GM12878 (cell line): ENCODE measurements at regions not wholly inside any gene's neighbourhood (a gene's known extent, or its start where the extent isn't known, plus 50 kb on each side); places are given as distances from the start of the nearest gene placed in this dataset.

Experiments used
- ATAC-seq: fragments of 200-7000 bp; cut with Tn5 transposase; 3 replicates; pipeline ENCODE4 v1.9.1; 2020; ENCODE audit warnings: mild to moderate bottlenecking, moderate library complexity
- BruUV-seq: library from RNA; stranded (reverse); fragments of 400-500 nt; replicated peaks from 2 replicates; lab custom pipeline; 2021; lab: Mats Ljungman, UMichigan
- CTCF ChIA-PET: fragments of 300-600 bp; sonication (Branson Sonifier 250); formaldehyde crosslinking; extraction: SDS; loops from one replicate; lab custom pipeline; 2021; ENCODE audit warnings: inconsistent platforms; lab: Yijun Ruan, JAX
- POLR2A ChIA-PET: fragments of 350-600 bp; formaldehyde crosslinking; extraction: SDS; loops from one replicate; lab custom pipeline; 2021; ENCODE audit warnings: inconsistent platforms; lab: Charles Lee
- RAD21 ChIA-PET: fragments of 300-600 bp; sonication (Branson Sonifier 250); formaldehyde crosslinking; loops from one replicate; lab custom pipeline; 2023; ENCODE audit warnings: antibody characterized with exemption; ENCODE audit not compliant: unreplicated experiment; lab: Charles Lee
- SMC1A ChIA-PET: fragments of 300-600 bp; sonication (Branson Sonifier 250); formaldehyde crosslinking; loops from one replicate; lab custom pipeline; 2023; ENCODE audit not compliant: unreplicated experiment, uncharacterized antibody; lab: Charles Lee
- DNase-seq: peaks from one replicate; pipeline ENCODE4 v3.0.0-alpha.2; 2011; ENCODE audit warnings: low read depth, low spot score
- FAIRE-seq: peaks from 3 replicates; lab custom pipeline; 2011; peaks lifted over from hg19 to GRCh38; lab: Jason Lieb, UNC
- H2AFZ ChIP-seq: 2 replicates; pipeline ENCODE4 v1.6.0; 2011; ENCODE audit warnings: low read depth, low read length, control low read depth; ENCODE audit not compliant: control insufficient read depth
- H3K27ac ChIP-seq: 2 replicates; pipeline ENCODE4 v1.5.1; 2011; ENCODE audit warnings: control low read depth; ENCODE audit not compliant: control insufficient read depth, insufficient read depth
- H3K27me3 ChIP-seq, 2 experiments: replicated peaks in 1 of 2; 2 replicates each; pipeline versions ENCODE4 v1.6.0 to v1.6.1; 2011; ENCODE audit warnings: low read length in 1 of 2; ENCODE audit not compliant: control insufficient read depth in 2 of 2, insufficient read depth in 2 of 2
- H3K36me3 ChIP-seq, 2 experiments: 2 replicates each; pipeline ENCODE4 v1.5.1; 2011; ENCODE audit warnings: low read length in 1 of 2; ENCODE audit not compliant: control insufficient read depth in 2 of 2, insufficient read depth in 2 of 2
- H3K4me1 ChIP-seq: 2 replicates; pipeline ENCODE4 v1.6.1; 2011; ENCODE audit warnings: mild to moderate bottlenecking, low read length, moderate library complexity, mixed read lengths; ENCODE audit not compliant: control insufficient read depth, insufficient read depth
- H3K4me2 ChIP-seq: 2 replicates; pipeline ENCODE4 v1.6.0; 2011; ENCODE audit warnings: control low read depth; ENCODE audit not compliant: control insufficient read depth, insufficient read depth
- H3K4me3 ChIP-seq: fragments of 200-600 bp; sonication (generic); 2 replicates; pipeline ENCODE4 v1.5.1; 2016
- H3K79me2 ChIP-seq: 2 replicates; pipeline ENCODE4 v1.6.0; 2011; ENCODE audit warnings: low read length; ENCODE audit not compliant: control insufficient read depth, insufficient read depth
- H3K9ac ChIP-seq: 2 replicates; pipeline ENCODE4 v1.8.0; 2011; ENCODE audit warnings: low read length, control low read depth, mixed read lengths; ENCODE audit not compliant: control insufficient read depth, insufficient read depth
- H3K9me3 ChIP-seq: replicated peaks from 3 replicates; pipeline ENCODE4 v1.5.1; 2011; ENCODE audit warnings: mild to moderate bottlenecking, low read length; ENCODE audit not compliant: control insufficient read depth, insufficient read depth
- H4K20me1 ChIP-seq: 2 replicates; pipeline ENCODE4 v1.6.0; 2011; ENCODE audit not compliant: control insufficient read depth, insufficient read depth
- ASH2L ChIP-seq: fragments of 300-600, 200-600 bp; sonication (generic); IDR thresholded peaks from 2 replicates; pipeline ENCODE4 v1.6.1; 2017; ENCODE audit warnings: low read depth, mild to moderate bottlenecking, borderline replicate concordance
- BACH1 ChIP-seq: fragments of 450-650 bp; IDR thresholded peaks from 2 replicates; pipeline ENCODE4 v1.6.1; 2017; ENCODE audit warnings: mild to moderate bottlenecking, borderline replicate concordance
- CBX3 ChIP-seq: fragments of 200-600 bp; sonication (generic); IDR thresholded peaks from 2 replicates; pipeline ENCODE4 v1.6.1; 2016; ENCODE audit warnings: low read depth, borderline replicate concordance
- CBX5 ChIP-seq: sonication (generic); IDR thresholded peaks from 2 replicates; pipeline ENCODE4 v1.6.1; 2016; ENCODE audit warnings: low read depth, moderate library complexity, mild to moderate bottlenecking, inconsistent platforms
- EZH2 ChIP-seq: IDR thresholded peaks from 2 replicates; pipeline ENCODE4 v1.6.1; 2012; ENCODE audit warnings: low read depth, mild to moderate bottlenecking, control low read depth, inconsistent platforms, low read length, borderline replicate concordance; ENCODE audit not compliant: control insufficient read depth
- IRF4 ChIP-seq: IDR thresholded peaks from 2 replicates; pipeline ENCODE4 v1.6.1; 2011; ENCODE audit warnings: low read depth, low read length
- LARP7 ChIP-seq: fragments of 450-650 bp; IDR thresholded peaks from 2 replicates; pipeline ENCODE4 v1.6.1; 2017; ENCODE audit warnings: mild to moderate bottlenecking
- MEF2A ChIP-seq: IDR thresholded peaks from 2 replicates; pipeline ENCODE4 v1.6.1; 2011; ENCODE audit warnings: low read depth, mild to moderate bottlenecking, low read length, moderate library complexity; ENCODE audit not compliant: insufficient read depth
- NFIC ChIP-seq: IDR thresholded peaks from 2 replicates; pipeline ENCODE4 v1.6.1; 2012; ENCODE audit warnings: low read depth, mild to moderate bottlenecking, inconsistent platforms, low read length, moderate library complexity
- PAX8 ChIP-seq: fragments of 450-650 bp; IDR thresholded peaks from 2 replicates; pipeline ENCODE4 v1.6.1; 2017; ENCODE audit warnings: mild to moderate bottlenecking, moderate library complexity
- POLR2A ChIP-seq: IDR thresholded peaks from 2 replicates; pipeline ENCODE4 v1.6.1; 2011; ENCODE audit warnings: low read depth, mild to moderate bottlenecking, low read length
- POLR2AphosphoS2 ChIP-seq: IDR thresholded peaks from 2 replicates; pipeline ENCODE4 v1.6.1; 2011; ENCODE audit warnings: low read depth, mild to moderate bottlenecking, low read length, improper control_type of control experiment, moderate library complexity
- RFX5 ChIP-seq: IDR thresholded peaks from 2 replicates; pipeline ENCODE4 v1.6.1; 2011; ENCODE audit warnings: low read depth, low read length, improper control_type of control experiment
- RUNX3 ChIP-seq: IDR thresholded peaks from 2 replicates; pipeline ENCODE4 v1.6.1; 2012; ENCODE audit warnings: low read length, inconsistent platforms
- SIX5 ChIP-seq: IDR thresholded peaks from 2 replicates; pipeline ENCODE4 v1.6.1; 2011; ENCODE audit warnings: mild to moderate bottlenecking, low read depth, low read length, moderate library complexity; ENCODE audit not compliant: severe bottlenecking
- STAT1 ChIP-seq: fragments of 450-650 bp; conservative IDR thresholded peaks from 2 replicates; pipeline ENCODE4 v1.6.1; 2014; ENCODE audit warnings: antibody characterized with exemption, mild to moderate bottlenecking
- TCF3 ChIP-seq: IDR thresholded peaks from 2 replicates; pipeline ENCODE4 v1.6.1; 2012; ENCODE audit warnings: low read depth, mild to moderate bottlenecking, low read length, borderline replicate concordance; ENCODE audit not compliant: insufficient read depth
- ZZZ3 ChIP-seq: IDR thresholded peaks from 2 replicates; pipeline ENCODE4 v1.6.1; 2011; ENCODE audit warnings: low read depth; ENCODE audit not compliant: control insufficient read depth, insufficient read length
- WGBS: methylation state at CpG from one replicate; pipeline ENCODE4 v1.1.6; 2016; ENCODE audit warnings: low lambda C conversion rate; ENCODE audit not compliant: insufficient replicate concordance, insufficient coverage; ENCODE audit errors: missing lambda C conversion rate; 5-methylcytosine and 5-hydroxymethylcytosine counted together
- in situ Hi-C: fragments of 300-500 bp; cut with MboI; formaldehyde crosslinking; loops from 9 replicates; pipeline ENCODE4 v1.14.3; 2018; ENCODE audit warnings: mixed read lengths
- intact Hi-C: fragments of 100-400 bp; cut with micrococcal nuclease; formaldehyde crosslinking; loops from one replicate; pipeline ENCODE4 v1.14.2; 2022; ENCODE audit not compliant: unreplicated experiment
- TF ChIP-seq, protein P1 (sequence below): fragments of 450-650 bp; IDR thresholded peaks from 2 replicates; pipeline ENCODE4 v1.6.1; 2018; ENCODE audit warnings: mild to moderate bottlenecking, low read depth, moderate library complexity; ENCODE audit not compliant: partially characterized antibody
- TF ChIP-seq, protein P2 (sequence below), 3 experiments: IDR thresholded peaks in 2 of 3; conservative IDR thresholded peaks in 1 of 3; 2 replicates each; pipeline ENCODE4 v1.5.1; 2011; ENCODE audit warnings: low read depth in 3 of 3, low read length in 3 of 3, mild to moderate bottlenecking in 3 of 3, control low read depth in 2 of 3, moderate library complexity in 2 of 3, inconsistent platforms in 1 of 3, mixed read lengths in 1 of 3; ENCODE audit not compliant: control insufficient read depth in 2 of 3, insufficient read depth in 1 of 3; ENCODE audit errors: extremely low read depth in 1 of 3

GRCh38 chr9:71355884-71356283 lies 234.5 kb upstream of the TRPM3 start:
- H3K79me2 ChIP-seq: no peaks in the 10 kb centered on the region
- no TSS peak for BruUV-seq
- no peaks in the 10 kb centered on the region; a peak in 1 of 4 replicates for H3K27me3 ChIP-seq
- intact Hi-C loops (no loop called here), in situ Hi-C loops (no loop called here)
- ChIA-PET CTCF (no interaction called here), POLR2A (no interaction called here), SMC1A (interaction anchor here (0.6 to 2.7 kb wide), 3 partner anchors 9 to 670 kb away, joined by 3 to 8 read pairs (median 4); no protein-coding TSS in a partner anchor), RAD21 (no interaction called here)
- DNase-seq: no peak
- ATAC-seq: no peak
- no peak overlapping the region for H3K27ac ChIP-seq
- no peak overlapping the region for H3K9ac ChIP-seq
- no peaks in the 10 kb centered on the region for H3K4me1 ChIP-seq
- WGBS: 50% methylated on average over 4 of the region's 4 CpGs
- no peak overlapping the region for H2AFZ ChIP-seq
- no peaks in the 10 kb centered on the region for H3K9me3 ChIP-seq
- no peaks in the 10 kb centered on the region for H4K20me1 ChIP-seq
- H3K4me3 ChIP-seq: no peak overlapping the region
- no peak for FAIRE-seq
- H3K4me2 ChIP-seq: no peak overlapping the region
- TF ChIP-seq BACH1 (no peak), TCF3 (no peak), POLR2A (no peak), LARP7 (no peak), PAX8 (no peak), CBX5 (no peak), IRF4 (no peak), POLR2AphosphoS2 (no peak), ASH2L (no peak), MEF2A (no peak), STAT1 (no peak), RUNX3 (no peak), RFX5 (no peak), CBX3 (no peak), EZH2 (no peak), SIX5 (no peak), ZZZ3 (no peak), NFIC (no peak)
- TF ChIP-seq, protein P1, sequence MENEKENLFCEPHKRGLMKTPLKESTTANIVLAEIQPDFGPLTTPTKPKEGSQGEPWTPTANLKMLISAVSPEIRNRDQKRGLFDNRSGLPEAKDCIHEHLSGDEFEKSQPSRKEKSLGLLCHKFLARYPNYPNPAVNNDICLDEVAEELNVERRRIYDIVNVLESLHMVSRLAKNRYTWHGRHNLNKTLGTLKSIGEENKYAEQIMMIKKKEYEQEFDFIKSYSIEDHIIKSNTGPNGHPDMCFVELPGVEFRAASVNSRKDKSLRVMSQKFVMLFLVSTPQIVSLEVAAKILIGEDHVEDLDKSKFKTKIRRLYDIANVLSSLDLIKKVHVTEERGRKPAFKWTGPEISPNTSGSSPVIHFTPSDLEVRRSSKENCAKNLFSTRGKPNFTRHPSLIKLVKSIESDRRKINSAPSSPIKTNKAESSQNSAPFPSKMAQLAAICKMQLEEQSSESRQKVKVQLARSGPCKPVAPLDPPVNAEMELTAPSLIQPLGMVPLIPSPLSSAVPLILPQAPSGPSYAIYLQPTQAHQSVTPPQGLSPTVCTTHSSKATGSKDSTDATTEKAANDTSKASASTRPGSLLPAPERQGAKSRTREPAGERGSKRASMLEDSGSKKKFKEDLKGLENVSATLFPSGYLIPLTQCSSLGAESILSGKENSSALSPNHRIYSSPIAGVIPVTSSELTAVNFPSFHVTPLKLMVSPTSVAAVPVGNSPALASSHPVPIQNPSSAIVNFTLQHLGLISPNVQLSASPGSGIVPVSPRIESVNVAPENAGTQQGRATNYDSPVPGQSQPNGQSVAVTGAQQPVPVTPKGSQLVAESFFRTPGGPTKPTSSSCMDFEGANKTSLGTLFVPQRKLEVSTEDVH: no peak
- TF ChIP-seq, protein P2, sequence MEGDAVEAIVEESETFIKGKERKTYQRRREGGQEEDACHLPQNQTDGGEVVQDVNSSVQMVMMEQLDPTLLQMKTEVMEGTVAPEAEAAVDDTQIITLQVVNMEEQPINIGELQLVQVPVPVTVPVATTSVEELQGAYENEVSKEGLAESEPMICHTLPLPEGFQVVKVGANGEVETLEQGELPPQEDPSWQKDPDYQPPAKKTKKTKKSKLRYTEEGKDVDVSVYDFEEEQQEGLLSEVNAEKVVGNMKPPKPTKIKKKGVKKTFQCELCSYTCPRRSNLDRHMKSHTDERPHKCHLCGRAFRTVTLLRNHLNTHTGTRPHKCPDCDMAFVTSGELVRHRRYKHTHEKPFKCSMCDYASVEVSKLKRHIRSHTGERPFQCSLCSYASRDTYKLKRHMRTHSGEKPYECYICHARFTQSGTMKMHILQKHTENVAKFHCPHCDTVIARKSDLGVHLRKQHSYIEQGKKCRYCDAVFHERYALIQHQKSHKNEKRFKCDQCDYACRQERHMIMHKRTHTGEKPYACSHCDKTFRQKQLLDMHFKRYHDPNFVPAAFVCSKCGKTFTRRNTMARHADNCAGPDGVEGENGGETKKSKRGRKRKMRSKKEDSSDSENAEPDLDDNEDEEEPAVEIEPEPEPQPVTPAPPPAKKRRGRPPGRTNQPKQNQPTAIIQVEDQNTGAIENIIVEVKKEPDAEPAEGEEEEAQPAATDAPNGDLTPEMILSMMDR (IDR thresholded peaks at IDR 0.05 in 2 of 3, conservative IDR thresholded peaks at IDR 0.05 in 1 of 3; ENCODE audit: control insufficient read depth in 2 of 3, extremely low read depth in 1 of 3, insufficient read depth in 1 of 3, low read depth in 3 of 3, low read length in 3 of 3): no peak
- H3K36me3 ChIP-seq: no peaks in the 10 kb centered on the region
